Motor neuron (in vitro differentiated cells): ENCODE measurements at regions not wholly inside any gene's neighbourhood (a gene's known extent, or its start where the extent isn't known, plus 50 kb on each side); places are given as distances from the start of the nearest gene placed in this dataset.

Source experiments
- ATAC-seq, 8 experiments: fragments of 200-7000 bp; cut with Tn5 transposase; replicated peaks in 6 of 8; 2 replicates each; pipeline ENCODE4 v1.8.0; 2021; ENCODE audit warnings: mild to moderate bottlenecking in 8 of 8, moderate library complexity in 8 of 8
- H3K27ac ChIP-seq, 2 donors: fragments of 250-450 bp; sonication (Bioruptor Pico); 2 replicates each; pipeline ENCODE4 v1.9.0; 2021; ENCODE audit warnings: antibody characterized with exemption in 2 of 2, mild to moderate bottlenecking in 2 of 2, moderate library complexity in 1 of 2
- H3K4me1 ChIP-seq, 2 donors: fragments of 250-450 bp; sonication (Bioruptor Pico); replicated peaks in 1 of 2; 2 replicates each; pipeline ENCODE4 v1.6.1; 2021; ENCODE audit warnings: antibody characterized with exemption in 2 of 2, mild to moderate bottlenecking in 2 of 2, moderate library complexity in 1 of 2
- H3K4me3 ChIP-seq, 5 donors: fragments of 250-450 bp; sonication (Bioruptor Pico); 2 replicates each; pipeline ENCODE4 v1.9.0; 2021; ENCODE audit warnings: antibody characterized with exemption in 5 of 5, mild to moderate bottlenecking in 5 of 5, moderate library complexity in 4 of 5
- WGBS, 10 experiments: fragments of 450-650 bp; shearing (Covaris generic); methylation state at CpG; one replicate each; pipeline ENCODE4 v1.0.0; 2022; 5-methylcytosine and 5-hydroxymethylcytosine counted together
- in situ Hi-C, 9 experiments: fragments of 400-800 bp; cut with MboI; loops; one replicate each; pipeline ENCODE4 v1.15.0; 2021; ENCODE audit warnings: low sequenced_read_pairs in 9 of 9, low pct_unique_long_range_greater_than_20kb in 2 of 9; ENCODE audit not compliant: unreplicated experiment in 9 of 9

DNA sequence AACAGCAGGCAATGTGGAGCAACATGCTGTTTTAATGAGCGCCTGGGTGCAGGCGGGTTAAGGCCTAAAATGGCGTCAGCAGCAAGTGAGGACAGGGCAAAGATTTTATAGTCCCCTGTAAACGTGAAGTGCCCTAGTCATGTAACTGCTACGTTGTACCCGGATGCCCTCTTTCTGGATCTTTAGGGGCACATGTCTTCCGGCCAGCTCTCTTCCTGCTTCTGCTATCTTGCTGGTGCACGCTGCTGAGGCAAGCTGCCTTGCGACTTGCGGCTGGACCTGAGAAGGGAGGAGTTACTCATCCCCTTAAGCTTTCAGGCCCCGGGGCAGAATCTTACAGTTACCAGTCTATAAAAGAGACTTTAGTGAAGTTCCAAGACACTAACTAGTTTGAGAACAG lies 303.6 kb upstream of the DACH1 start:
- no peak for ATAC-seq
- 27 to 98% (median 83%) methylated on average over 2 to 8 of the region's 11 CpGs; no CpG with 5 or more reads in 1 of the 10 experiments for WGBS, 10 experiments
- Histone ChIP-seq H3K4me3 (no peak overlapping the region), H3K27ac (no peak overlapping the region), H3K4me1 (no peaks in the 10 kb centered on the region)
- in situ Hi-C loops: no loop called here

DNA sequence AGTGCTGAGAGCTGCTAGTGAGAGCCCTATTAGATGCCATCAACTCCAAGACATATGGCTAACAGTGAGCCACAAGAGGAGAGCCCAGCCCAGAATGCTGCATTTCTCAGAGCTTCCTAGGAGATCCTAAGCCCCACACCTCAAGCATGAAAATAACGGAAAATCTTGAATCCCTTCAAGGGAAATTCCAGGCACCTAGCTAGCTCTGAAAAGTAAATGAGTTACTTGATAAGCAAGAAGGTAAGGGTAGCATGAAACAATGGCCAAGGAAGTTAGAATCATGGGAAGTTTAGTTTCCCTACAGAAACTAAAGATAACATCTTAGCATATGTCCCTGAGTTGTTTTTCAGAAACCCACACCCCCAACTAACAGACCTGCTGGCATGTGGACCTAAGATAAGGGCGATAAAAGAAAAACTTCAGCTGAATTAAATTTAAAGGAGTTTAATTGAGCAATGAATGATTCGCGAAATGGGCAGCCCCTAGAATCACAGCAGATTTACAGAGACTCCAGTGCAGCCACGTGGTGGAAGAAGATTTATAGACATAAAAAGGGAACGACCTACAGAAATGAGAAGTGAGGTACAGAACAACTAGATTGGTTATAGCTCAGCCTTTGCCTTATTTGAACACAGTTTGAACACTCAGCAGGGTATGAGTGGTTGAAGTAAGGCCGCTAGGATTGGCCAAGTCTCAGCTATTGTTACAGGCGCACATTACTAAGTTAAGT lies 301.3 kb upstream of the DACH1 start:
- Histone ChIP-seq H3K27ac (no peak overlapping the region), H3K4me3 (no peak overlapping the region), H3K4me1 (peaks cover 6% of the 10 kb centered on the region in 2 donors)
- in situ Hi-C loops: no loop called here
- WGBS, 10 experiments: 9 to 96% (median 82%) methylated on average over 4 to 7 of the region's 8 CpGs; no CpG with 5 or more reads in 1 of the 10 experiments
- peak in 1 of 8 experiments; percentile 16 for ATAC-seq

DNA sequence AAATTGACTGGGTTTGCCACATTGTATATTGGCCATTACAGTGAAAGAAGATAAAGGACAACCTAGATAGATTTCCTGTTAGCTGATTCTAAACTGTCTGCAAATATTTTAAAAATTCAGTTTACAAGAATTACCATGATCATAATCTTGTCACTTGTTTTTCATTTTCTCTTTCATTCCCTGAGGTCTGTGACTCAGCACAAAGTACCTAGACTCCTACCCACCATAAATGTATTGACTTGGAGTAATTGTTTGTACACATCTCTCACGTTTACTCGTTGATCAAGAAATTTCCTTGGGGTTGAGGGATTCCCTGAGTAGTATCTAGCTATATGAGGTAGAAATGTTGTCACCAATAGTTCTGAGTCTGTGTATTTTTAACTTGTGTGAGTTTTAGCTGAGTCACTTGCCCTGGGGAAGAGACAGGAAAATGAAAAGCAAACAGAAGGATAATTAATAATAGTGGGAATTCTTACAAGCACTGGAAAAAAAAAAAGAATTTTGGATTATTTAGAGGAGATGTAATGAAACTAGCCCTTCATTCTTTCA lies 299.2 kb upstream of the DACH1 start:
- no peak for ATAC-seq
- in situ Hi-C loops: no loop called here
- H3K4me1 ChIP-seq: peaks cover 6 to 14% of the 10 kb centered on the region in 2 donors

DNA sequence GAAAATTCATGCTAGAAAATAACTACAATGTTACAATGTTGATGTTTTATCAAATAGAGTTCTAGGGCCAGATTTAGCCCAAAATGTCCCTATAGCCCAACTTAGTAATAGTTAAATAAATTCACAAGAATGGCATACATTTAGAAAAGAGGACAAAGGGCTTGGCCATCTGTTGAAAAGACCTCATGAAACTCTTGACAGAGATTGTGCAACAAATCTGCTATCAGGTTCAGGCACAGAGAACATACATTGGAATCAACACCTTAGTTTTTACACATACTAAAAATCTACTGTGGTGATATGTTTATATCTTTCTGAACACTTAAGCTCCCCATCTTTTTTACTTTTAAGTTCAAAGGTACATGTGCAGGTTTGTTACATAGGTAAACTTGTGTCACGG lies 298.3 kb upstream of the DACH1 start:
- H3K27ac ChIP-seq: no peak overlapping the region
- WGBS, 10 experiments: 50% methylated on average over 1 of the region's 1 CpG; no CpG with 5 or more reads in 9 of the 10 experiments
- peaks cover 6 to 17% of the 10 kb centered on the region in 2 donors for H3K4me1 ChIP-seq
- no peak for ATAC-seq
- in situ Hi-C loops: no loop called here
- H3K4me3 ChIP-seq: no peak overlapping the region

More for the DNA sequence above, 299.2 kb upstream of the DACH1 start:
- no peak overlapping the region for H3K4me3 ChIP-seq
- 0 to 100% (median 60%) methylated on average over 1 to 2 of the region's 2 CpGs; no CpG with 5 or more reads in 1 of the 10 experiments for WGBS, 10 experiments
- no peak overlapping the region for H3K27ac ChIP-seq

DNA sequence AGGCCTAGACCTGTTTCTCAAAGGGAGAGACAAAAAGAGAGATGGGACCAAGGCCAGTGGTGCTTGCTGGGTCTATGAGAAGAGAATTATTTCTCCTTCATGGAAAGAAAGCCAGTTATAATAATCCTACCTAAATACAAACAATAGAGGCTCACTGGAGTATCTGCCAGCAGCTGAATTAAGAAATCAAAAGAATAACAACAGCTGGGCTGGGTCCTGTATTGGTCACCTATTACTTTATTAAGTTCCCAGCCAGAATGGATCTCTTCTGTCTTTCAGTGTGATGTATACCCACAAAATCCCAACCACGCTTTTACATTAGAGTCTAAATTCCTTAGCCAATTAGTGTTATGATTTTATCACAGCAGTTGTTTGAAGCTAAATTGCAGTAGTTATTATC lies 297.8 kb upstream of the DACH1 start:
- Histone ChIP-seq H3K4me3 (no peak overlapping the region), H3K4me1 (peaks cover 6 to 17% of the 10 kb centered on the region in 2 donors), H3K27ac (no peak overlapping the region)
- in situ Hi-C loops: no loop called here
- no peak for ATAC-seq
- WGBS, 10 experiments: 0 to 100% (median 100%) methylated on average over 1 of the region's 1 CpG; no CpG with 5 or more reads in 1 of the 10 experiments

DNA sequence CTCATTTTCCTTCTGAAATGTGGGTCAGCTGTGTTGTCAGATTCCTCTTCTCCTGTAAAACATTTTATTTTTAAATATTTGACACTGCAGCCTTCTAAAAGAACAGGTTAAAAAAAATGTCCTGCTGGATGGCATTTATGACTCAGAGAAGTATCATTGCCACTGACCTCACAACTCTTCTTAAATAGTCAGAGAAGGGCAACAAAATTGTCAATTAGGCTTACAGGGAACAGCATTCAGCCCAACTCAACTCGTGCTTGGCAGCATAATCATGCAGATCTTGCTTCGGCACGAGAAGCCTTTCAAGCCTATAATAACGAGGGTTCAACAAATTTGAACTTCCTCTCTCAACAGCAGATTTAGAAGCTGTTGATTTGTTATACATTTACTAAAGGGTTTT lies 296.7 kb upstream of the DACH1 start:
- H3K4me1 ChIP-seq: peaks cover 6 to 17% of the 10 kb centered on the region in 2 donors
- peak in 4 of 8 experiments; percentile 30 to 65 (median 46) for ATAC-seq
- no peak overlapping the region for H3K27ac ChIP-seq
- in situ Hi-C loops: no loop called here
- H3K4me3 ChIP-seq: no peak overlapping the region
- 0 to 63% (median 7%) methylated on average over 1 to 4 of the region's 4 CpGs; no CpG with 5 or more reads in 2 of the 10 experiments for WGBS, 10 experiments

DNA sequence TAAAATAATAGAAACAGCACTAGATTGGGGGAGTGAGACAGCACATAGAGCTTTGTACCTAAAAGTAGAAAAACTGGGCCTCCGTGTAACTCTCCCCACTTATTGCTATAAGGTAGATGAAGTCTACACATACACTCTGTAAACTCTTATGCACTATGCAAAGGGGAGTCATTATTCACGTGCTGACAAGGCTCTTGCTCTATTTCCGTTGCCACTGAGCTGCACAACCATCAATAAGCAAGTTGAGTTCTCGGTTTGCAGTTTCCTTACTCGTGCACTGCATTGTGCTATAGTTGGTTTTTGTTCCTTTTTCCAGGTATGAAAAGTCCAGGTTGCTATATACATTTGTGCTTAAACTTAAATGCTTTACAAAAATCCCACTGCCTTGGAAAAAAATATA lies 294.0 kb upstream of the DACH1 start:
- WGBS, 10 experiments: 0 to 89% (median 80%) methylated on average over 1 to 5 of the region's 5 CpGs
- Histone ChIP-seq H3K4me3 (no peak overlapping the region), H3K4me1 (peaks cover 9 to 21% of the 10 kb centered on the region in 2 donors), H3K27ac (no peak overlapping the region)
- in situ Hi-C loops: no loop called here
- ATAC-seq: no peak

DNA sequence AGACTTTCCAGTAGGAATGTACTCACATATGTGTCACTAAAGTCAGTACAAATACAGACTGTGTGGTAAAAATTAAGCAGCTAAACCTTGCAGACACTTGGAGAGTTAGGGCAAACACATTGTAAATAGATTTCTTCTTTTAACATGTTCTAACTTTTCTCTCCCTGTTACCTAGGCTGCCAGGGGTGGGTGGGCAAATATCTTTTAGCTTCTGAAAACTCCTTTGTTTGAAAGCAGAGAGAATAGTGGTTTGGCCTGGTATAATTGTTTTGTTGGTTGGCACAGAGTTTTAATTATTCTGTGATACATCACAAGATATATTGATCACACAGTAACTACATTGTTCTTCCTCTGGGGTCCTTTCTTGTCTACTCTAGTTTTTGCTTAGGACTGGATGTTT lies 289.8 kb upstream of the DACH1 start:
- no peak overlapping the region for H3K27ac ChIP-seq
- peak in 5 of 8 experiments; percentile 65 to 94 (median 87) for ATAC-seq
- in situ Hi-C loops: no loop called here
- H3K4me3 ChIP-seq: no peak overlapping the region
- H3K4me1 ChIP-seq: peaks cover 4 to 13% of the 10 kb centered on the region in 2 donors

DNA sequence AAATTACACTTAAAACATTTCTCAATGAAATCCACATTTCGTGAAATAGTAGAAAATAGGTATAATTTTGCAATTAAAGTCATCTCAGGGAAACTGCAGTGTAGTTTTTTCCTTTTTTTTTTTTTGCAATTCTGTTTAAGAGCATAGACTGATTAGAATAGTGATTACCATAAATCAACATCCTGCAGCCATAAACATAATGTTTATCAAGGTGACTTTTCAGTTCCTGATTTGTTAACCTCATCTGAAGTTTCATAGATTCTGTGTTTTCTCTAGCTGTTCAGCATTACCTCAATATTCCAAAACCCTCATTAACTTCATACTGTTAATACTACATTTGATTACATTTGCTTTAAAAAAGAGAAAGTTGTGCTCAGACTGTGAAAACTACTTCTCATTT lies 286.3 kb upstream of the DACH1 start:
- Histone ChIP-seq H3K4me1 (peaks cover 4 to 5% of the 10 kb centered on the region in 2 donors), H3K4me3 (no peak overlapping the region), H3K27ac (no peak overlapping the region)
- in situ Hi-C loops: no loop called here
- WGBS, 10 experiments: 0 to 100% (median 83%) methylated on average over 1 of the region's 1 CpG
- peak in 1 of 8 experiments; percentile 57 for ATAC-seq

DNA sequence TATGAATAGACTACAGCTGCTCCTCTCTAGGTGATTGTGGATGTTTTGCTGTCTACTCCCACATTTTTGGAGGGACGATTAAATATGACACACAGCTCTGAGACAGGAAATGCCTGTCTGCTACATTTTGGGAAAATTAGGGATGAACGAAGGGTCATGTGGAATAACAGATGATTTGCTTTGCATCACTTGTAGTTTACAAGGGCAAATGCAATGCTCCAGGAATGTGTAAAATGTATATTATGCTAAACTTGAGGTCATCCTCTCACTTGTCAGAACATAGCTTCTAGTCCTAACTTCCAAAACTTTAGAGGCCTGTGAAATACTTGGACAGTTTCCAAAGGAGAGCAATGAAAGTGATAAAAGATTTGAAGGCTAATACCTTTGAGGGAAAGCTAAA lies 284.2 kb upstream of the DACH1 start:
- in situ Hi-C loops: no loop called here
- 0 to 100% (median 89%) methylated on average over 1 to 2 of the region's 2 CpGs; no CpG with 5 or more reads in 2 of the 10 experiments for WGBS, 10 experiments
- H3K4me1 ChIP-seq: no peaks in the 10 kb centered on the region

DNA sequence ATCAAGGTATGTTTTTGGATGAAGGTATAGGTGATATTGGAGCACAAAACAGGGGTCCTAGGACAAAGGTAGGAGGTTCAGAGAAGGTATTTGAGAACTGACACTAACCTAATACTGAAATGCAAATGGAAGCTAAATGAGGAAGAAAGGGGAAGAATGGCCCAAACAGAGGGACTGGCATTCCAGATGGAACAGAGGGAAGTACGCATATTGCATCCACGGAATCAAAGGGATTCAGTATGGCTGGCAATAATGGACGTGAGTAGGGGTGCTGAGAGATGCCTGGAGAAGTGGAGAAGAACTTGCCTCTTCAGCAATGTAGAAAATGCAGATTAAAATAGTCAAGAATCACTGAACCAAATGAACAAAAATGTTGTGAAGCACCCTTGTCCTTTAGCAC lies 283.5 kb upstream of the DACH1 start:
- no peak for ATAC-seq
- in situ Hi-C loops: no loop called here
- 15 to 92% (median 72%) methylated on average over 1 to 3 of the region's 3 CpGs; no CpG with 5 or more reads in 1 of the 10 experiments for WGBS, 10 experiments
- Histone ChIP-seq H3K4me1 (no peaks in the 10 kb centered on the region), H3K27ac (no peak overlapping the region), H3K4me3 (no peak overlapping the region)

More for the DNA sequence above, 284.2 kb upstream of the DACH1 start:
- Histone ChIP-seq H3K27ac (no peak overlapping the region), H3K4me3 (no peak overlapping the region)
- peak in 1 of 8 experiments; percentile 48 for ATAC-seq

DNA sequence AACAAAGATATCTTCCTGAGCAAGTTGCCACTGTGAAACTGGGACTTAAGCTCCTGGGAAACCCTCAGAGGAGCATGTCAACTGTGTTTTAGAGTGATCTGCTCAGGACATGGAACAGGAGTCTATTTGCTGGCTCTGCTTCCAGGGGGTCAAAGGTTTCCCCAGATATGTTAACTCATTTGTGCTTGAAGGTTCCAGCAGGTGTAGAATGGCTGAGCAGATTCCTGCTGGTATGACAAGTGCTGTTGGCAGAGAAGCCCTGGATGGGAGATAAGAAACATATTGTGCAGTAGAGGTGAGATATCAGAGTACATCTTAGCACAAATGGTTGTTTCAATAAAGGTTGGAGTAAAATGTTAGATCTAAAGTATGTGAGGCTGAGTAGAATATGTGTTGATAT lies 282.7 kb upstream of the DACH1 start:
- no peak overlapping the region for H3K27ac ChIP-seq
- no peak overlapping the region for H3K4me3 ChIP-seq
- no peak for ATAC-seq

DNA sequence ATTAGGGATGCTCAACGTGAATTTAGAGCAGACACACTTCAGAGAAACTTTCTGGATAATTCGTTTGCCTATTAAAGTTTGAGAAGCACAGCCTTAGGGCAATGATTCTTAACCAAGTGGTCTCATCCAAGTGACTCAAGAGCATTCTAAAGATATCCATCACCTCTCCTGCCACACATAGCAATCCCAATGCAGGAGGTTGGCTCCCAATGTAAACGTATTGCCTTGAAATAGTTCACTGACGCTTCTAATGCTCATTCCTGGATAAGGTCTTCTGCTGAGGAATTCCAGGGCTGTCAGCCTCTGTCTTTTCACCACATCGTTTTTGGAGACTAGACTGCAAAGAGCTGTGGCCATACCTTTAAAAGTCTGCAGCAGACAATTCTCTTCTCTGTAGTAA lies 279.8 kb upstream of the DACH1 start:
- 0 to 90% (median 74%) methylated on average over 1 to 5 of the region's 5 CpGs for WGBS, 10 experiments
- Histone ChIP-seq H3K4me3 (no peak overlapping the region), H3K4me1 (peaks cover 0 to 6% of the 10 kb centered on the region in 2 donors), H3K27ac (no peak overlapping the region)
- in situ Hi-C loops: no loop called here
- ATAC-seq: no peak

More for the DNA sequence above, 282.7 kb upstream of the DACH1 start:
- H3K4me1 ChIP-seq: no peaks in the 10 kb centered on the region
- in situ Hi-C loops: no loop called here

DNA sequence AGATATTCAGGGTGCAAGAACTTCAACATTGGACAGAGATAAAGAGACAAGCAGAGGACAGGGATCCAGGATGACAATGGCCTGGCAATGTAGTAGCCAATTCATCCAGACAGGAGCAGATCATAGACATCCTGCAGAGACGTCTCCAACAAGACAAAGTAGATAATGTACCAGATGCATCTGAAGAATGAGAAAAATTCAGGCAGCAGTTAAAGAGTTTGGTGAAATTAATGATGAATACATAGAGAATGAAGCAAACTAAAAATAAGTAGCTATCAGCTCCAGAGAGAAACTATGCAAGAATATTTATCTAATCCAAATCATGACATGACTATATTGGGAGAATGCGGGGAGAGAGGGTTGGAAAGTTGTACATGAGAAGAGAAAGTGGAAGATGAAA lies 278.4 kb upstream of the DACH1 start:
- H3K4me1 ChIP-seq: peaks cover 0 to 7% of the 10 kb centered on the region in 2 donors
- no peak overlapping the region for H3K4me3 ChIP-seq
- no peak for ATAC-seq
- in situ Hi-C loops: no loop called here
- 0 to 100% (median 84%) methylated on average over 1 to 2 of the region's 2 CpGs for WGBS, 10 experiments
- H3K27ac ChIP-seq: no peak overlapping the region
